PC-9 (cell line): ENCODE measurements at regions not wholly inside any gene's neighbourhood (a gene's known extent, or its start where the extent isn't known, plus 50 kb on each side); places are given as distances from the start of the nearest gene placed in this dataset.

Experiments
- BruUV-seq: library from RNA; stranded (reverse); fragments of 400-500 nt; replicated peaks from 2 replicates; lab custom pipeline; 2021; lab: Mats Ljungman, UMichigan
- CTCF ChIA-PET: fragments of 300-600 bp; sonication (Branson Sonifier 250); formaldehyde crosslinking; loops from one replicate; lab custom pipeline; 2022; ENCODE audit warnings: antibody characterized with exemption; lab: Charles Lee
- POLR2A ChIA-PET: fragments of 300-600 bp; sonication (Branson Sonifier 250); formaldehyde crosslinking; loops from one replicate; lab custom pipeline; 2022; ENCODE audit warnings: antibody characterized with exemption; ENCODE audit not compliant: unreplicated experiment; lab: Charles Lee
- DNase-seq, 2 experiments: peaks; one replicate each; pipeline versions ENCODE4 v3.0.0 to v3.0.0-alpha.2; 2015 to 2022; ENCODE audit warnings: mixed read lengths in 1 of 2
- H2AFZ ChIP-seq: fragments of 200-600 bp; sonication (generic); 2 replicates; pipeline ENCODE4 v1.8.1; 2017; ENCODE audit warnings: antibody characterized with exemption
- H3F3A ChIP-seq: fragments of 200-600 bp; sonication (generic); 2 replicates; pipeline ENCODE4 v1.8.1; 2017; ENCODE audit warnings: antibody characterized with exemption, mild to moderate bottlenecking, low read depth; ENCODE audit not compliant: insufficient read depth
- H3K27ac ChIP-seq: fragments of 200-600 bp; sonication (generic); 2 replicates; pipeline ENCODE4 v1.6.1; 2016; ENCODE audit warnings: mixed run types
- H3K27me3 ChIP-seq: fragments of 200-600 bp; sonication (generic); 2 replicates; pipeline ENCODE4 v1.6.1; 2016; ENCODE audit warnings: low read depth, mixed run types; ENCODE audit not compliant: insufficient read depth
- H3K36me3 ChIP-seq: fragments of 200-600 bp; sonication (generic); 2 replicates; pipeline ENCODE4 v1.6.1; 2016; ENCODE audit warnings: low read depth, mixed run types
- H3K4me1 ChIP-seq: fragments of 200-600 bp; sonication (generic); replicated peaks from 2 replicates; pipeline ENCODE4 v1.6.1; 2016; ENCODE audit warnings: mixed run types; ENCODE audit not compliant: insufficient read depth
- H3K4me2 ChIP-seq: fragments of 200-600 bp; sonication (generic); 2 replicates; pipeline ENCODE4 v1.6.1; 2017; ENCODE audit warnings: mixed run types
- H3K4me3 ChIP-seq: fragments of 200-600 bp; sonication (generic); 2 replicates; pipeline ENCODE4 v1.6.1; 2016; ENCODE audit warnings: mixed run types
- H3K79me2 ChIP-seq: fragments of 200-600 bp; sonication (generic); 2 replicates; pipeline ENCODE4 v1.6.1; 2017; ENCODE audit warnings: low read depth, mixed run types
- H3K9me2 ChIP-seq: fragments of 200-600 bp; sonication (generic); 2 replicates; pipeline ENCODE4 v1.8.1; 2017; ENCODE audit warnings: mild to moderate bottlenecking; ENCODE audit not compliant: insufficient read depth
- H3K9me3 ChIP-seq: fragments of 200-600 bp; sonication (generic); 2 replicates; pipeline ENCODE4 v1.8.1; 2016; ENCODE audit warnings: low read depth; ENCODE audit not compliant: insufficient read depth
- H4K20me1 ChIP-seq: fragments of 200-600 bp; sonication (generic); 2 replicates; pipeline ENCODE4 v1.8.1; 2017; ENCODE audit not compliant: insufficient read depth
- CTCF ChIP-seq: fragments of 200-600 bp; sonication (generic); conservative IDR thresholded peaks from 2 replicates; pipeline ENCODE4 v1.6.1; 2017; ENCODE audit warnings: mixed run types, antibody characterized with exemption, mild to moderate bottlenecking, moderate library complexity
- EZH2 ChIP-seq: fragments of 200-600 bp; sonication (generic); IDR thresholded peaks from 2 replicates; pipeline ENCODE4 v1.8.0; 2017; ENCODE audit warnings: antibody characterized with exemption, low read depth
- intact Hi-C: fragments of 100-400 bp; cut with micrococcal nuclease; formaldehyde crosslinking; loops from one replicate; pipeline ENCODE4 v1.10.0; 2022; ENCODE audit not compliant: unreplicated experiment

GRCh38 chr18:30455741-30456140 is 586.8 kb downstream of the DSC3 start:
- Histone ChIP-seq H3K9me2 (no peaks in the 10 kb centered on the region), H3K79me2 (no peaks in the 10 kb centered on the region), H3K4me3 (no peak overlapping the region), H3K36me3 (no peaks in the 10 kb centered on the region), H3K9me3 (no peaks in the 10 kb centered on the region), H3K4me1 (no peaks in the 10 kb centered on the region), H4K20me1 (no peaks in the 10 kb centered on the region), H3F3A (no peaks in the 10 kb centered on the region), H2AFZ (no peak overlapping the region), H3K4me2 (no peak overlapping the region), H3K27me3 (no peaks in the 10 kb centered on the region), H3K27ac (no peak overlapping the region)
- POLR2A ChIA-PET: no interaction called here
- intact Hi-C loops: no loop called here
- TF ChIP-seq EZH2 (no peak), CTCF (no peak)
- no peak for DNase-seq
- CTCF ChIA-PET: no interaction called here
- BruUV-seq: no TSS peak

DNA sequence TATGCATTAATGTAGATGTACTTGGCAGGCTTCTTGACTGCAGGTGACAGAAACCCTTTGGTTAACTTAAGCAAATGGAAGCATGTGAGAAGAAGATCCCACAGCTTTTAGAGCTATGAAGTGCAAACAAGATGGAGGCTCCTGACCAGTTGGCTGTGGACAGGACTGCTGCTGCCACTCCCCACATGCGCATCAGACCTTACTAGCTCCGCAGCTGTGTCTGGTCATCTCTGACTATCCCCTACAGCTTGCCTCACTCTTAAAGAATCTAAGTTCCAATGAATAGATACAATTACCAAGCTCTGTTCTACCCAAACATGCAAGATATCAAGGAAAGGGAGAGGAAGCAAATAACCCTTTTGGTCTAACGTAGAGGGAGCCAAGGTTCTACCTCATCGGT is 587.6 kb downstream of the DSC3 start:
- CTCF ChIA-PET: no interaction called here
- POLR2A ChIA-PET: no interaction called here
- intact Hi-C loops: no loop called here

GRCh38 chr18:30451981-30452380 is 590.6 kb downstream of the DSC3 start:
- H3K79me2 ChIP-seq: no peaks in the 10 kb centered on the region
- no peaks in the 10 kb centered on the region for H3F3A ChIP-seq
- H3K9me3 ChIP-seq: no peaks in the 10 kb centered on the region
- intact Hi-C loops: no loop called here
- ChIA-PET POLR2A (no interaction called here), CTCF (no interaction called here)
- no peak overlapping the region for H3K4me3 ChIP-seq
- DNase-seq: no peak
- H3K27ac ChIP-seq: no peak overlapping the region
- TF ChIP-seq EZH2 (no peak), CTCF (no peak)
- H3K4me1 ChIP-seq: no peaks in the 10 kb centered on the region
- no TSS peak for BruUV-seq
- no peaks in the 10 kb centered on the region for H3K27me3 ChIP-seq
- H3K9me2 ChIP-seq: no peaks in the 10 kb centered on the region
- no peak overlapping the region for H2AFZ ChIP-seq
- H4K20me1 ChIP-seq: no peaks in the 10 kb centered on the region
- H3K36me3 ChIP-seq: no peaks in the 10 kb centered on the region
- no peak overlapping the region for H3K4me2 ChIP-seq

More for the DNA sequence above, 587.6 kb downstream of the DSC3 start:
- no peaks in the 10 kb centered on the region for H3K4me1 ChIP-seq
- no peaks in the 10 kb centered on the region for H3K36me3 ChIP-seq
- H2AFZ ChIP-seq: no peak overlapping the region
- TF ChIP-seq CTCF (no peak), EZH2 (no peak)
- no peak overlapping the region for H3K27ac ChIP-seq
- H3K9me3 ChIP-seq: no peaks in the 10 kb centered on the region
- H4K20me1 ChIP-seq: no peaks in the 10 kb centered on the region
- H3K4me3 ChIP-seq: no peak overlapping the region
- no peaks in the 10 kb centered on the region for H3K9me2 ChIP-seq
- no peak overlapping the region for H3K4me2 ChIP-seq
- no peak for DNase-seq
- no peaks in the 10 kb centered on the region for H3F3A ChIP-seq
- BruUV-seq: no TSS peak
- no peaks in the 10 kb centered on the region for H3K27me3 ChIP-seq
- H3K79me2 ChIP-seq: no peaks in the 10 kb centered on the region
